Prostate gland (tissue), 2 donors: ENCODE measurements at regions not wholly inside any gene's neighbourhood (a gene's known extent, or its start where the extent isn't known, plus 50 kb on each side); places are given as distances from the start of the nearest gene placed in this dataset.

Source experiments
- POLR2A ChIP-seq: fragments of 450-650 bp; IDR thresholded peaks from one replicate; pipeline ENCODE4 v1.6.1; 2016; ENCODE audit warnings: antibody characterized with exemption, mild to moderate bottlenecking
- POLR2AphosphoS5 ChIP-seq: sonication (generic); formaldehyde crosslinking; IDR thresholded peaks from one replicate; pipeline ENCODE4 v1.6.1; 2017; ENCODE audit warnings: antibody characterized with exemption
- TF ChIP-seq, protein P1 (sequence below), 4 experiments: fragments of 200-600 bp in 2 of 4; fragments of 450-650 bp in 2 of 4; sonication (generic) in 2 of 4; IDR thresholded peaks; 1 replicate in 3 of 4; 2 replicates in 1 of 4; pipeline ENCODE4 v1.5.1; 2016 to 2019; ENCODE audit warnings: antibody characterized with exemption in 4 of 4, mild to moderate bottlenecking in 2 of 4, moderate library complexity in 2 of 4

- TF ChIP-seq, protein P1, sequence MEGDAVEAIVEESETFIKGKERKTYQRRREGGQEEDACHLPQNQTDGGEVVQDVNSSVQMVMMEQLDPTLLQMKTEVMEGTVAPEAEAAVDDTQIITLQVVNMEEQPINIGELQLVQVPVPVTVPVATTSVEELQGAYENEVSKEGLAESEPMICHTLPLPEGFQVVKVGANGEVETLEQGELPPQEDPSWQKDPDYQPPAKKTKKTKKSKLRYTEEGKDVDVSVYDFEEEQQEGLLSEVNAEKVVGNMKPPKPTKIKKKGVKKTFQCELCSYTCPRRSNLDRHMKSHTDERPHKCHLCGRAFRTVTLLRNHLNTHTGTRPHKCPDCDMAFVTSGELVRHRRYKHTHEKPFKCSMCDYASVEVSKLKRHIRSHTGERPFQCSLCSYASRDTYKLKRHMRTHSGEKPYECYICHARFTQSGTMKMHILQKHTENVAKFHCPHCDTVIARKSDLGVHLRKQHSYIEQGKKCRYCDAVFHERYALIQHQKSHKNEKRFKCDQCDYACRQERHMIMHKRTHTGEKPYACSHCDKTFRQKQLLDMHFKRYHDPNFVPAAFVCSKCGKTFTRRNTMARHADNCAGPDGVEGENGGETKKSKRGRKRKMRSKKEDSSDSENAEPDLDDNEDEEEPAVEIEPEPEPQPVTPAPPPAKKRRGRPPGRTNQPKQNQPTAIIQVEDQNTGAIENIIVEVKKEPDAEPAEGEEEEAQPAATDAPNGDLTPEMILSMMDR (IDR thresholded peaks at IDR 0.05), result no peak
- TF ChIP-seq POLR2A (no peak), POLR2AphosphoS5 (no peak)
Observed at GRCh38 chr5:166571668-166572067, 1719.8 kb upstream of the WWC1 start.
